HG03432 (cell line): ENCODE measurements at regions not wholly inside any gene's neighbourhood (a gene's known extent, or its start where the extent isn't known, plus 50 kb on each side); places are given as distances from the start of the nearest gene placed in this dataset.

Source experiments
- ATAC-seq: cut with Tn5 transposase; IDR thresholded peaks from one replicate; pipeline ENCODE4 v1.9.1; 2021; ENCODE audit warnings: mild to moderate bottlenecking, moderate library complexity; ENCODE audit not compliant: unreplicated experiment

DNA sequence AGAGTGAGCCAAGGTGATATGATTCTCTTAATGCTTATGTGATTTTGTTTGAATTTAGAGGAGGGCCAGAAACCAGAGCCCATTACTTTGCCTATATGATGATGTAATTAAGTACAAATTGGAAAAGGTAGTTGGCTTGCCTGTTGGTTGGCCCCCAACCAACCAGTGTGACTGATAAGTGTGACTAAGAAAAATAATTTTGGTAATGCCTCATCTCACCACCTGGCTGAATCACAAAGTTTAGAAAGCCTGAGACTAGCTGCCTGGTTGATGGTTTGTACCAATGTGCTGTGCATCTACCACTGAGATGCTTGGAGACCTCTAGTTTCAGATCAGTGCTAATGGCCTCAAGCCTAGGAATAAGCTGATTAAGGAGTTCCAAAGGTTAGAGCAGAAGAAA, 338.7 kb downstream of the CDH2 start:
- ATAC-seq: no peak

GRCh38 chr18:27826101-27826500, 350.8 kb downstream of the CDH2 start:
- no peak for ATAC-seq

DNA sequence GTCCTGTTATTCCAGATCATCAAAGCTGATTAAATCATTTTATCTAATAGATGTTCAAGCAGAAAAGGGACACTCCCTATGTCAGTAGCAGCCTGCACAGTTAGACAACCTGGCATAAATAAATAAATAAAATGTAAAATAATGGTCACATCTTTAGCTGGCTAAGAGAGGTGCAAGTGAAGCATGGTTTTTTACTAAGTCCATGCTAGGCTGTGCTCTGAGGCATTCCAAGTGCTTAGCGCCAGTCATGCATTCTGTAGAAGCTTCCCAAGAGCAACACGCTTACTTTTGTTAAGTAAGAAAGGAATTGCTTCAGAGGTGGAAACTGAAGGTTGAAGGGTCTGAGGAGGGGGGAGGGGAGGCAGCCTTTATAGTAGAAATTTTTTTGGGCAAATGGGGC, 351.2 kb downstream of the CDH2 start:
- ATAC-seq: no peak

DNA sequence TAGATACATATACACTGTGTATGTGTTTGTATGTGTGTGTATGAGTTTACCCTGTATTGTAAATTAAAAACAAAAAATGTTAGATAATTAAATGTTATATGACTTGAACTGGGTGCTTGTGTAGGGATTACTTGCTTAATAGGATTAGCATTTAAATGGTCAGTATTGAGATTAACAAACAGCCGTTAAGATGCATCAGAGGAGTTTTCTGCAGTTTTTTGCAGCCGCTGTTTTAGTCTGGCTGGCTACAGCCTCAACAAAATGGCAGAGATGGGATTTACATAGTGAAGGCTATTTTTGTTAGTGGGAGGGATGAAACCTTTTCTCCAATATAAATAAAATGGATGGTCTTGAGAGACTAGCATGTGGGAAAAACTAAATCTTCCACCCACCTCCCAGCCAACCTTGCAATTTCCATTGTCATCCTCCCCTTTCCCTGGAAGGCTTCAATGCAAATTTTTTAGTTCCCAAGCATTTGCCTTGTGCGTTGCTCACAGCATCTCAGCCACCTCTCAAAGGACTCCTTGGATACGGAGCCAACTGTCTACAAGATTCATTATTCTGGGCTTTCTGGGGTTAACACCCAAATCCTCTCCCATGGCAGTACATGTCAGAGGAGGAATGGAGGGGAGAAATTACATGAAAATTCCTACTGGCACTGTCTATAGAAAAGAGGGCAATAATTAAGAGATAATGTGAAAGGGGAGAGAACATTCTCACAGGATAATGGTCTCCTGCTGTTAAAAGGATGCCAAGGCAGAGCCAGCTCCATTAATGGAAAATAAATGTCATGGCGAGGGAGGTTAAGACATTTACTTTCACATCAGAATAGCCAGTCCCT, 351.9 kb downstream of the CDH2 start:
- ATAC-seq: no peak

- no peak for ATAC-seq
These were observed 352.7 kb downstream of the CDH2 start for GRCh38 chr18:27824275-27824674.

- no peak for ATAC-seq
These were observed 353.9 kb downstream of the CDH2 start for GRCh38 chr18:27823053-27823452.

- no peak for ATAC-seq
These were observed 368.2 kb downstream of the CDH2 start for GRCh38 chr18:27808683-27809082.

GRCh38 chr18:27803957-27804356, 373.0 kb downstream of the CDH2 start:
- no peak for ATAC-seq

DNA sequence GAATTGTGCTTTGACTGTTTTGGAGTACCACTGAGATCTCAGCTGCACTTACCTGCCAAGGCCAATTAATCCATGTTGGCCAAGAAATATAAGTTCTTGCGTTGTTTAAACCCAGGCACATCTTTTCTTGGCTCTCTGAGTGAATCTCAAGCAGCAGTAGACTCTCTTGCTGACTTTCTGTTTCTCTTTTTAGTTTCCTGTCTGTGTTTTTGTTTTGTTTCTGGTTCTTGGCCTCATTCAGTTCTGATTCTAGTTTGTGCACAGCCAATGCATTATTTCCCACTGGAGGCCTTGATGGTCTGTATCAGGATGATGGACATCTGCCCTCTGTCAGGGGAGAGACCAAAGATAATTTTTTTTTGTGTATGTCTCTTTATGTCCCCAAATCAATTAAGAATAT, 379.4 kb downstream of the CDH2 start:
- ATAC-seq: peak; percentile 85

- no peak for ATAC-seq
These were observed 382.6 kb downstream of the CDH2 start for GRCh38 chr18:27794181-27794926.

- no peak for ATAC-seq
These were observed 383.7 kb downstream of the CDH2 start for GRCh38 chr18:27793013-27793785.

DNA sequence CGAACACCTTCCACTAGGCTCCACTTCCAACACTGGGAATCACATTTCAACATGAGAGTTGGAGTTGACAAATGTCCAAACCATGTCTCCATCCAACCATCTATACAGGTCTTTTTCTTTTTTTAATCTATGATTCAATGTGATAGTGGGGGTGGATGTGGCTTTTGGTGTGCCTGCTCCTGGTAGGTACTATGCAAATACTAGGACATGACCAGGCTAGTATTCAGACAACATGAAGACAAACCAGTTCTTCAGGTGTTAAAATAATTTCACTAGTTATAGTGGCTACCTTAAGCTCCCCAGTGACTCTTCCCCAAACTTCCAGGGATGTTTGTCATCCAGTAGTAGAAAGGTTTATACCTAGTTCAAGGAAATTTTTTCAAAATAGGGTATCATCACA, 387.5 kb downstream of the CDH2 start:
- ATAC-seq: no peak

- ATAC-seq: peak; percentile 41
These were observed 389.4 kb downstream of the CDH2 start for GRCh38 chr18:27787547-27787946.

- no peak for ATAC-seq
These were observed 391.0 kb downstream of the CDH2 start for GRCh38 chr18:27785815-27786471.

DNA sequence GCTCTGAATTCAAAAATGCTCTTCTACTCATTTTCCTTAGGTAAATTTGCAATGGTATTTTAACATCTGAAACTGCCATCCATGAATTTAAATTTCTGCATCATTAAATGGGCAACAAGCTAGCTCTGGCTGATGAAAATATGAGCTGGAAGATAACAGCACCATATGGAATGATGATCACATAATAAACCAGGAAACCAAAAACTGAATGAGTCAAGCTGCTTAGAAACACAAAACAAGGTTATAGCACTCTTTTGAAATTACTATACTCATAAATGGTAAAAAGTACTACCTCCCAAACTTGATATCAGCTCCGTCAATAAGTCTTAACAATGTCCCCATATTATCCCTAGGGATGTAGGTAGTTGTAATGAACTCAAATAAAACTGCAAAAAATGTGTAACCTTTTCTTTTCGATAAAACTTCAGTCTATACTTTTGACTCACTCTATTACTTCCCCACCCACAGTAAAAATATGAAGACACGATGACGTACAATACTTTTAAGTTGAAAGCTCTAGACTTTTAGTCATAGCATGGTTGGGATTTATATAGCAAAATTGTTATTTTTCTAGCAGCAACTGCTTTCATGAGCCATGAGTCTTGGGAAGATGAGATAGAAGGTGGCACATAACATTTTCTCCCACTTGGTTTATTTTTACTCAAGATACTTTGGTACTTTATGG, 396.7 kb downstream of the CDH2 start:
- no peak for ATAC-seq

- no peak for ATAC-seq
These were observed 398.0 kb downstream of the CDH2 start for GRCh38 chr18:27778925-27779324.

DNA sequence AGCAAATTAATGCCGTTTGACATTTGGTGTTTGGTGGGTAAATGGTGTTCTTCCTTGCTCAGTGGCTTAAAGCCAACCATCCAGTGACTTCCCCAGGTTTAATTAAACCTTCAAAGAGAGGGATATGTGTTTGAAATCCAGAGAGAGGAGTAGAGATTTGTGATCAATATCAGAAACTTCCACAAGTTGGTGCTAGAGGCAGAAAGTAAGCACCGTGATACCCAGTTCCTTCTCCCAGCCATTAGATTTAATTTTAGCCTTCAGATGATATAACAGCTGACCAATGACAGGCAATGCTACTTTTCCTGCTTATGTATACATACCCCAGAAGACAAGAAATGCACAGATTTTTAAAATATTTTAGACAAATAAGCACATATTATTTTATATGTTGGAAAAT, 398.5 kb downstream of the CDH2 start:
- ATAC-seq: no peak

- ATAC-seq: no peak
These were observed 404.8 kb downstream of the CDH2 start for GRCh38 chr18:27772081-27772480.

DNA sequence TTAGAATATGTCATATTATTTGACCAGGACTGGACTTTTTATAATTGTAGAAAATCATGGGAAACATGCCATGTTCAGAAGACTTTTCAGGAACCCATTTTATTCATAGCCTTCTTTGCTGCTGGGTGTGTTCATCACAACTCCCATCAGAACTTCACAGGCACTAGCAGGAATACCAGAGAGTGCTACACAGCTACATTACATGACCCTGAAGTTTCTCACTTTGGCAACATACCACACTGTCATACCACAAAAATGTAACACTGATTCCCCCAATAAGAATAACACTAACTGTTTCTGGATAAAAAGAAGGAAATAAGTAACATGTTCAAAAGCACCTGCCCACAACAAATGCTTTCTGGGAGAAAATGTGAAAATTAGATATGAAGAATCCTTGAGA, 405.4 kb downstream of the CDH2 start:
- no peak for ATAC-seq

DNA sequence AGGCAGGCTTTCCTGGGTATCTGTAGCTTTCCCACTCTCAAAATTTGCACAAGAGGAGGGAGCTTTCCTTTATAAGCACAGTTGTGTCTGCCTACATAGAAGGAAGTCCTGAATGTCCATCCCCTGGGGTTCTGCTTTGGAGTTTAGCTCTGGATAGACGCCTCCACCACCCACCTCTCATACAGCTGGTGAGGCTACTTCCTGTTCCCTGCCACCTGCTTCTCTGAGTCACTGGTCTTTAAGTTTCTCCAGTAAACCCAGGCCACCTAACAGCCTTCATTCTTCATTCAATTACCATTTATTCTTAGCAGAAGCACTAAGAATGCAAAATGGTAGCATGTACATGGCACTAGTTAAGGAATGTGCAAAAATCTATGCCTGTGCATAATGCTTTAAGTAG, 407.8 kb downstream of the CDH2 start:
- peak; percentile 52 for ATAC-seq
